IMR-90 (cell line): ENCODE measurements at regions not wholly inside any gene's neighbourhood (a gene's known extent, or its start where the extent isn't known, plus 50 kb on each side); places are given as distances from the start of the nearest gene placed in this dataset.

Experiments used
- BHLHE40 ChIP-seq: fragments of 150-350 bp; IDR thresholded peaks from 2 replicates; pipeline ENCODE4 v1.6.1; 2016; ENCODE audit warnings: mild to moderate bottlenecking, low read depth, low read length
- POLR2A ChIP-seq: IDR thresholded peaks from 2 replicates; pipeline ENCODE4 v1.6.1; 2012; ENCODE audit warnings: mild to moderate bottlenecking, low read depth, low read length
- RAD21 ChIP-seq: IDR thresholded peaks from 2 replicates; pipeline ENCODE4 v1.6.1; 2012; ENCODE audit warnings: low read length, improper control_type of control experiment
- RCOR1 ChIP-seq: IDR thresholded peaks from 2 replicates; pipeline ENCODE4 v1.6.1; 2012; ENCODE audit warnings: mild to moderate bottlenecking, low read length, improper control_type of control experiment; ENCODE audit not compliant: insufficient replicate concordance
- TF ChIP-seq, protein P1 (sequence below): fragments of 150-350 bp; IDR thresholded peaks from 2 replicates; pipeline ENCODE4 v1.6.1; 2017; ENCODE audit warnings: mild to moderate bottlenecking, antibody characterized with exemption, low read length, low read depth
- TF ChIP-seq, protein P2 (sequence below): conservative IDR thresholded peaks from 2 replicates; pipeline ENCODE4 v1.5.1; 2012; ENCODE audit warnings: mild to moderate bottlenecking, low read depth, low read length, improper control_type of control experiment

DNA sequence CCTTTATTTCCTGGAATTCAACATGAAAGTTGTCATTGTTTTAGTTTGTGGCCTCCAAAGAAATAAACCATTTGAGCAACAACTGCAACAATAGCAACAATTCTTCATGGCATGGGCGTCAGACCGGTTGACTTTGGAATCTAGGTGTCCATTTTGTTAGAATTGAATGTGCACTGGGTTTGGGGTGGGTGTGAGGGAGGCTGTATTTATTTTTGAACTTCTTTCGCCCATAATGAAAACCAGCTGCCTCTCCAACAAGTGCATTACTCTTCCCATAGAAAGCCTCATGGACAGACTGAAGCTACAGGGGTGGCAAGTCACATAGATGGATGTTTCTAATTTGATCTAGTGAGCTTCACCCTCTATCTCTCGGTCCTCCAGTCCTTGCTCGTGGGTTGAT lies 85.4 kb downstream of the ADAMTS15 start:
- TF ChIP-seq, protein P1, sequence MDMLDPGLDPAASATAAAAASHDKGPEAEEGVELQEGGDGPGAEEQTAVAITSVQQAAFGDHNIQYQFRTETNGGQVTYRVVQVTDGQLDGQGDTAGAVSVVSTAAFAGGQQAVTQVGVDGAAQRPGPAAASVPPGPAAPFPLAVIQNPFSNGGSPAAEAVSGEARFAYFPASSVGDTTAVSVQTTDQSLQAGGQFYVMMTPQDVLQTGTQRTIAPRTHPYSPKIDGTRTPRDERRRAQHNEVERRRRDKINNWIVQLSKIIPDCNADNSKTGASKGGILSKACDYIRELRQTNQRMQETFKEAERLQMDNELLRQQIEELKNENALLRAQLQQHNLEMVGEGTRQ, result no peak
- TF ChIP-seq, protein P2, sequence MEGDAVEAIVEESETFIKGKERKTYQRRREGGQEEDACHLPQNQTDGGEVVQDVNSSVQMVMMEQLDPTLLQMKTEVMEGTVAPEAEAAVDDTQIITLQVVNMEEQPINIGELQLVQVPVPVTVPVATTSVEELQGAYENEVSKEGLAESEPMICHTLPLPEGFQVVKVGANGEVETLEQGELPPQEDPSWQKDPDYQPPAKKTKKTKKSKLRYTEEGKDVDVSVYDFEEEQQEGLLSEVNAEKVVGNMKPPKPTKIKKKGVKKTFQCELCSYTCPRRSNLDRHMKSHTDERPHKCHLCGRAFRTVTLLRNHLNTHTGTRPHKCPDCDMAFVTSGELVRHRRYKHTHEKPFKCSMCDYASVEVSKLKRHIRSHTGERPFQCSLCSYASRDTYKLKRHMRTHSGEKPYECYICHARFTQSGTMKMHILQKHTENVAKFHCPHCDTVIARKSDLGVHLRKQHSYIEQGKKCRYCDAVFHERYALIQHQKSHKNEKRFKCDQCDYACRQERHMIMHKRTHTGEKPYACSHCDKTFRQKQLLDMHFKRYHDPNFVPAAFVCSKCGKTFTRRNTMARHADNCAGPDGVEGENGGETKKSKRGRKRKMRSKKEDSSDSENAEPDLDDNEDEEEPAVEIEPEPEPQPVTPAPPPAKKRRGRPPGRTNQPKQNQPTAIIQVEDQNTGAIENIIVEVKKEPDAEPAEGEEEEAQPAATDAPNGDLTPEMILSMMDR, result no peak
- TF ChIP-seq RAD21, result no peak
- no peak for TF ChIP-seq BHLHE40
- TF ChIP-seq RCOR1, result no peak
- TF ChIP-seq POLR2A, result no peak
